Mesenchymal stem cell (in vitro differentiated cells and primary cell): ENCODE measurements at regions not wholly inside any gene's neighbourhood (a gene's known extent, or its start where the extent isn't known, plus 50 kb on each side); places are given as distances from the start of the nearest gene placed in this dataset.

ENCODE experiments used
- DNase-seq: peaks from one replicate; pipeline ENCODE4 v3.0.0-alpha.2; 2013
- H2AFZ ChIP-seq: one replicate; pipeline ENCODE4 v1.6.1; 2013; ENCODE audit warnings: low read depth, mild to moderate bottlenecking, control low read depth, inconsistent platforms, low read length, moderate library complexity
- H2AK5ac ChIP-seq: 2 replicates; pipeline ENCODE4 v1.6.1; 2013; ENCODE audit warnings: low read length, moderate library complexity, mild to moderate bottlenecking, inconsistent platforms; ENCODE audit not compliant: severe bottlenecking
- H2BK120ac ChIP-seq: one replicate; pipeline ENCODE4 v1.6.1; 2013; ENCODE audit warnings: low read depth, mild to moderate bottlenecking, inconsistent platforms, low read length, moderate library complexity
- H2BK12ac ChIP-seq, 2 experiments: one replicate each; pipeline ENCODE4 v1.6.1; 2013; ENCODE audit warnings: inconsistent platforms in 2 of 2, low read length in 2 of 2, mild to moderate bottlenecking in 2 of 2, moderate library complexity in 2 of 2, control low read depth in 1 of 2
- H2BK15ac ChIP-seq: one replicate; pipeline ENCODE4 v1.6.1; 2013; ENCODE audit warnings: mild to moderate bottlenecking, low read depth, inconsistent platforms; ENCODE audit not compliant: poor library complexity, severe bottlenecking
- H2BK5ac ChIP-seq: 2 replicates; pipeline ENCODE4 v1.6.1; 2013; ENCODE audit warnings: low read depth, mild to moderate bottlenecking, low read length, control low read depth, inconsistent platforms; ENCODE audit not compliant: poor library complexity, severe bottlenecking
- H3K14ac ChIP-seq, 2 experiments: one replicate each; pipeline ENCODE4 v1.6.1; 2013; ENCODE audit warnings: inconsistent platforms in 2 of 2, low read length in 2 of 2, control low read depth in 1 of 2, mild to moderate bottlenecking in 1 of 2, moderate library complexity in 1 of 2
- H3K18ac ChIP-seq, 2 experiments: one replicate each; pipeline ENCODE4 v1.6.1; 2013; ENCODE audit warnings: inconsistent platforms in 2 of 2, low read length in 2 of 2, control low read depth in 1 of 2, low read depth in 1 of 2, mild to moderate bottlenecking in 1 of 2
- H3K23ac ChIP-seq, 2 experiments: one replicate each; pipeline ENCODE4 v1.6.1; 2013; ENCODE audit warnings: inconsistent platforms in 2 of 2, low read length in 2 of 2, mild to moderate bottlenecking in 2 of 2, moderate library complexity in 2 of 2, control low read depth in 1 of 2
- H3K27ac ChIP-seq: 2 replicates; pipeline ENCODE4 v1.5.1; 2013; ENCODE audit warnings: mild to moderate bottlenecking, moderate library complexity, low read length, control low read depth, inconsistent platforms; ENCODE audit not compliant: poor library complexity, severe bottlenecking
- H3K27me3 ChIP-seq, 2 experiments: 2 replicates each; pipeline versions ENCODE4 v1.6.1 to v1.7.0; 2013; ENCODE audit warnings: low read length in 2 of 2, mild to moderate bottlenecking in 2 of 2, moderate library complexity in 2 of 2, control low read depth in 1 of 2, inconsistent platforms in 1 of 2; ENCODE audit not compliant: control insufficient read depth in 1 of 2, insufficient read depth in 1 of 2
- H3K36me3 ChIP-seq, 2 experiments: 2 replicates each; pipeline versions ENCODE4 v1.6.1 to v1.7.0; 2013; ENCODE audit warnings: low read length in 2 of 2, control low read depth in 1 of 2, inconsistent platforms in 1 of 2, low read depth in 1 of 2, mild to moderate bottlenecking in 1 of 2; ENCODE audit not compliant: insufficient read depth in 2 of 2, control insufficient read depth in 1 of 2
- H3K4ac ChIP-seq, 2 experiments: one replicate each; pipeline ENCODE4 v1.6.1; 2013; ENCODE audit warnings: inconsistent platforms in 2 of 2, low read length in 2 of 2, mild to moderate bottlenecking in 2 of 2, moderate library complexity in 2 of 2, control low read depth in 1 of 2, low read depth in 1 of 2
- H3K4me1 ChIP-seq: 2 replicates; pipeline ENCODE4 v1.6.1; 2013; ENCODE audit warnings: low read depth, low read length, control low read depth; ENCODE audit not compliant: control insufficient read depth, insufficient read depth
- H3K4me2 ChIP-seq: 2 replicates; pipeline ENCODE4 v1.6.1; 2013; ENCODE audit warnings: low read length, mild to moderate bottlenecking, inconsistent platforms; ENCODE audit not compliant: poor library complexity, severe bottlenecking
- H3K4me3 ChIP-seq, 2 experiments: 2 replicates each; pipeline versions ENCODE4 v1.5.1 to v1.7.0; 2013; ENCODE audit warnings: low read length in 2 of 2, mild to moderate bottlenecking in 2 of 2, control low read depth in 1 of 2, low read depth in 1 of 2; ENCODE audit not compliant: insufficient read depth in 1 of 2
- H3K79me1 ChIP-seq: replicated peaks from 2 replicates; pipeline ENCODE4 v1.6.1; 2013; ENCODE audit warnings: mild to moderate bottlenecking, control low read depth, low read length, inconsistent platforms; ENCODE audit not compliant: poor library complexity, severe bottlenecking
- H3K9ac ChIP-seq: 2 replicates; pipeline ENCODE4 v1.7.0; 2013; ENCODE audit warnings: mild to moderate bottlenecking, low read length, moderate library complexity
- H3K9me3 ChIP-seq: 2 replicates; pipeline ENCODE4 v1.7.0; 2013; ENCODE audit warnings: mild to moderate bottlenecking, low read length; ENCODE audit not compliant: control insufficient read depth
- H4K8ac ChIP-seq: one replicate; pipeline ENCODE4 v1.6.1; 2013; ENCODE audit warnings: inconsistent platforms, mild to moderate bottlenecking, low read length, moderate library complexity
- H4K91ac ChIP-seq: one replicate; pipeline ENCODE4 v1.6.1; 2013; ENCODE audit warnings: mild to moderate bottlenecking, low read length, inconsistent platforms
- WGBS: methylation state at CpG from one replicate; pipeline ENCODE4 v1.1.7; 2013; ENCODE audit warnings: mixed read lengths; 5-methylcytosine and 5-hydroxymethylcytosine counted together

GRCh38 chr13:99873832-99874430, 97.6 kb downstream of the ZIC5 start:
- WGBS = 70% methylated on average over 2 of the region's 3 CpGs
- DNase-seq = no peak
- Histone ChIP-seq H2AK5ac (no peak overlapping the region), H3K4me3 (no peak overlapping the region), H3K4me2 (no peak overlapping the region), H3K9me3 (no peaks in the 10 kb centered on the region), H2AFZ (no peak overlapping the region), H2BK120ac (no peak overlapping the region), H3K4ac (no peak overlapping the region), H2BK12ac (no peak overlapping the region), H4K8ac (no peak overlapping the region), H3K4me1 (no peaks in the 10 kb centered on the region), H3K79me1 (no peaks in the 10 kb centered on the region), H3K18ac (no peak overlapping the region), H3K23ac (no peak overlapping the region), H3K27me3 (peaks cover 0 to 5% of the 10 kb centered on the region in 2 experiments), H3K36me3 (no peaks in the 10 kb centered on the region), H3K9ac (no peak overlapping the region), H3K14ac (no peak overlapping the region), H3K27ac (no peak overlapping the region), H2BK15ac (no peak overlapping the region), H2BK5ac (no peak overlapping the region), H4K91ac (no peak overlapping the region)

DNA sequence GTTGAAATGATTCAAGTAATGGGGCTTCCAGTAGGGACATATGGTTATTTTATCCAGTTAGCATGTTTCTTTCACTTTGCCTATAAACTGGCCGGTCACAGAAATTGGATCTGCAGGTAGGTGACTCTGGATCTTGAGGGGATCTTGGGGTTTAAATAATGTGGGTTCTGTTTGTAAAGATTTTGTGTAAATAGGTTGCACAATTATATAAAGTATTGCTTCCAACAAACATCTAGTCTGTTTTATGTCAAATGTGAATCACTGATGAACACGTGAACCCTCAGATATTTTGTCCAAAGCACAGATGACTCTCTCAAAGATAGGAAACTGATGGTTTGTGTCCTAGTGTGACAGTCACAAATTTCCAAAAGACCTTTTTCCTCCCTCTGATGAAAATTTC, 98.4 kb downstream of the ZIC5 start:
- WGBS = 80% methylated on average over 1 of the region's 2 CpGs
- no peak overlapping the region for H2BK12ac ChIP-seq

DNA sequence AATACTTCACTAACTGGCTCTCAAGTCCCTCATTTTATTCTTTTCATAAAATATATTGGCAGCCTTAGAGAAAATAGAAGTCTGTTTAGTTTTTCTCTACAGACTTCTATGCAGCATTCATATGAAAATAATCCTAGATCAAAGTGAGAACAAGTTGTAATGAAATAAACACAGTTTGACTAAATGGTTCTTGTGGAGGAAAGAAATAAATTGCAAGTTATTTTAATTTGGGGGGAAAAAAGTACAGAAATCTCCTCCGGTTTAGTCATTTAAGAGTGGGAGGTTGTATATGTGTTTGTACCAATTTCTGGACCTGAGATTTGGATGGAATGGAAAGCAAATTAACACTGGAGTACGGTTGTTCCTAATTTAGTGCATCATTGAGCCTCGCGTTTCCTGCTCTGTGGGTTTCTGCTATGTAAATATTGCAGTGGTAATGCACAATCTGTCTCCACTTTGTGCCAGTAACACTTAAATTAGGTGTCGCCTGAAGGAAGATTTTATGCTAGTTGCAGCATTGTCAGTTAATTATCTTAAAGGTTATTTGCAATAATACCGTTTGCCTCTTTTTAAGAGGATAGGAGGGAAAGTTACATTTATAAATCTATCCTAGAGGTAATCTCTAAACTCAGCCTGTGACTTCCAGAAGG, 100.2 kb downstream of the ZIC5 start:
- Histone ChIP-seq H2AK5ac (no peak overlapping the region), H3K4me2 (no peak overlapping the region), H3K27me3 (no peaks in the 10 kb centered on the region), H2BK5ac (no peak overlapping the region), H3K23ac (no peak overlapping the region), H3K4me1 (no peaks in the 10 kb centered on the region), H3K4ac (no peak overlapping the region), H2AFZ (no peak overlapping the region), H3K79me1 (no peaks in the 10 kb centered on the region), H2BK15ac (no peak overlapping the region), H3K9ac (no peak overlapping the region), H3K9me3 (no peaks in the 10 kb centered on the region), H4K8ac (no peak overlapping the region), H2BK120ac (no peak overlapping the region), H3K18ac (no peak overlapping the region), H3K36me3 (no peaks in the 10 kb centered on the region), H3K27ac (no peak overlapping the region), H4K91ac (no peak overlapping the region), H3K14ac (no peak overlapping the region), H2BK12ac (no peak overlapping the region), H3K4me3 (no peak overlapping the region)
- DNase-seq = no peak
- WGBS = 54% methylated on average over 5 of the region's 6 CpGs

More for the DNA sequence above, 98.4 kb downstream of the ZIC5 start:
- Histone ChIP-seq H3K18ac (no peak overlapping the region), H3K36me3 (no peaks in the 10 kb centered on the region), H3K9ac (no peak overlapping the region), H3K27ac (no peak overlapping the region), H3K4ac (no peak overlapping the region), H2AK5ac (no peak overlapping the region), H2BK15ac (no peak overlapping the region), H2BK5ac (no peak overlapping the region), H3K23ac (no peak overlapping the region), H4K8ac (no peak overlapping the region), H3K4me2 (no peak overlapping the region), H3K9me3 (no peaks in the 10 kb centered on the region), H2AFZ (no peak overlapping the region), H3K14ac (no peak overlapping the region), H3K4me3 (no peak overlapping the region), H4K91ac (no peak overlapping the region), H3K27me3 (no peaks in the 10 kb centered on the region), H2BK120ac (no peak overlapping the region), H3K79me1 (no peaks in the 10 kb centered on the region), H3K4me1 (no peaks in the 10 kb centered on the region)
- no peak for DNase-seq

GRCh38 chr13:99870541-99870940, 101.0 kb downstream of the ZIC5 start:
- Histone ChIP-seq H3K9ac (no peak overlapping the region), H2AK5ac (no peak overlapping the region), H4K8ac (no peak overlapping the region), H3K23ac (no peak overlapping the region), H2BK5ac (no peak overlapping the region), H3K27me3 (no peaks in the 10 kb centered on the region), H2BK120ac (no peak overlapping the region), H4K91ac (no peak overlapping the region), H3K79me1 (no peaks in the 10 kb centered on the region), H3K14ac (no peak overlapping the region), H3K9me3 (no peaks in the 10 kb centered on the region), H2AFZ (no peak overlapping the region), H3K36me3 (no peaks in the 10 kb centered on the region), H3K4ac (no peak overlapping the region), H3K4me3 (no peak overlapping the region), H3K27ac (no peak overlapping the region), H3K4me1 (no peaks in the 10 kb centered on the region), H2BK12ac (no peak overlapping the region), H2BK15ac (no peak overlapping the region), H3K4me2 (no peak overlapping the region), H3K18ac (no peak overlapping the region)
- WGBS = 96% methylated on average over 6 of the region's 6 CpGs
- DNase-seq = no peak
